GM23338 (cell line): ENCODE measurements at regions not wholly inside any gene's neighbourhood (a gene's known extent, or its start where the extent isn't known, plus 50 kb on each side); places are given as distances from the start of the nearest gene placed in this dataset.

Experiments
- ATAC-seq: fragments of 200-7000 bp; cut with Tn5 transposase; 3 replicates; pipeline ENCODE4 v1.9.1; 2020
- DNase-seq: peaks from one replicate; pipeline ENCODE4 v3.0.0-alpha.2; 2015; ENCODE audit warnings: low spot score
- H2AFZ ChIP-seq: fragments of 200-600 bp; sonication (generic); 2 replicates; pipeline ENCODE4 v1.8.0; 2016; ENCODE audit warnings: antibody characterized with exemption, mild to moderate bottlenecking, moderate library complexity
- H3F3A ChIP-seq: fragments of 200-600 bp; sonication (generic); replicated peaks from 2 replicates; pipeline ENCODE4 v1.8.0; 2017; ENCODE audit warnings: antibody characterized with exemption, mixed run types, low read depth
- H3K27ac ChIP-seq: fragments of 200-600 bp; sonication (generic); 2 replicates; pipeline ENCODE4 v1.6.1; 2016; ENCODE audit warnings: low read depth
- H3K27me3 ChIP-seq: fragments of 200-600 bp; sonication (generic); 2 replicates; pipeline ENCODE4 v1.8.0; 2016; ENCODE audit warnings: mild to moderate bottlenecking, mixed run types, moderate library complexity; ENCODE audit not compliant: insufficient read depth
- H3K36me3 ChIP-seq: fragments of 200-600 bp; sonication (generic); 2 replicates; pipeline ENCODE4 v1.8.0; 2016; ENCODE audit warnings: mild to moderate bottlenecking; ENCODE audit not compliant: insufficient read depth
- H3K4me1 ChIP-seq: fragments of 200-600 bp; sonication (generic); 2 replicates; pipeline ENCODE4 v1.8.0; 2016; ENCODE audit warnings: mild to moderate bottlenecking, moderate library complexity; ENCODE audit not compliant: insufficient read depth
- H3K4me2 ChIP-seq: fragments of 200-600 bp; sonication (generic); 2 replicates; pipeline ENCODE4 v1.7.1; 2017; ENCODE audit warnings: mixed run types
- H3K4me3 ChIP-seq: fragments of 200-600 bp; sonication (generic); 2 replicates; pipeline ENCODE4 v1.6.1; 2016; ENCODE audit warnings: mixed run types
- H3K79me2 ChIP-seq: fragments of 200-600 bp; sonication (generic); replicated peaks from 2 replicates; pipeline ENCODE4 v1.8.0; 2017; ENCODE audit warnings: mild to moderate bottlenecking; ENCODE audit not compliant: insufficient read depth
- H3K9me2 ChIP-seq: fragments of 200-600 bp; sonication (generic); 2 replicates; pipeline ENCODE4 v1.8.0; 2017; ENCODE audit not compliant: insufficient read depth
- H4K20me1 ChIP-seq: fragments of 200-600 bp; sonication (generic); replicated peaks from 2 replicates; pipeline ENCODE4 v1.8.0; 2017; ENCODE audit warnings: mild to moderate bottlenecking; ENCODE audit not compliant: insufficient read depth
- H3K27ac Mint-ChIP-seq: 2 replicates; pipeline ENCODE4 v1.8.0; 2020; ENCODE audit warnings: inconsistent platforms, mild to moderate bottlenecking, moderate library complexity, mixed read lengths
- H3K27me3 Mint-ChIP-seq: 3 replicates; pipeline ENCODE4 v1.8.0; 2022; ENCODE audit warnings: low read depth, mild to moderate bottlenecking, moderate library complexity, mixed read lengths, inconsistent platforms; ENCODE audit not compliant: insufficient read depth, poor library complexity
- H3K36me3 Mint-ChIP-seq: 3 replicates; pipeline ENCODE4 v1.8.0; 2021; ENCODE audit warnings: low read depth, mild to moderate bottlenecking, inconsistent platforms, moderate library complexity, mixed read lengths
- H3K4me1 Mint-ChIP-seq: 3 replicates; pipeline ENCODE4 v1.8.0; 2020; ENCODE audit warnings: mild to moderate bottlenecking, inconsistent platforms, mixed read lengths
- H3K4me3 Mint-ChIP-seq: 3 replicates; pipeline ENCODE4 v1.8.0; 2021; ENCODE audit warnings: moderate library complexity, mild to moderate bottlenecking, inconsistent platforms, mixed read lengths
- H3K9me3 Mint-ChIP-seq: 3 replicates; pipeline ENCODE4 v1.8.0; 2020; ENCODE audit warnings: moderate library complexity, mild to moderate bottlenecking, inconsistent platforms, mixed read lengths
- CREB1 ChIP-seq: fragments of 250-450 bp; sonication (Bioruptor Pico); IDR thresholded peaks from 2 replicates; pipeline ENCODE4 v1.5.0; 2020; ENCODE audit warnings: low read depth, mild to moderate bottlenecking, moderate library complexity
- JUNB ChIP-seq: IDR thresholded peaks from one replicate; pipeline ENCODE4 v1.6.1; 2016; ENCODE audit warnings: antibody characterized with exemption; ENCODE audit not compliant: unreplicated experiment
- NANOG ChIP-seq: IDR thresholded peaks from 2 replicates; pipeline ENCODE4 v1.6.1; 2016; ENCODE audit warnings: antibody characterized with exemption, borderline replicate concordance
- POLR2AphosphoS5 ChIP-seq: IDR thresholded peaks from 2 replicates; pipeline ENCODE4 v1.6.1; 2016; ENCODE audit warnings: antibody characterized with exemption, low read depth
- REST ChIP-seq: IDR thresholded peaks from one replicate; pipeline ENCODE4 v1.6.1; 2018; ENCODE audit warnings: antibody characterized with exemption; ENCODE audit not compliant: unreplicated experiment
- STAT1 ChIP-seq: IDR thresholded peaks from one replicate; pipeline ENCODE4 v1.6.1; 2016; ENCODE audit warnings: antibody characterized with exemption; ENCODE audit not compliant: unreplicated experiment
- ZNF114 ChIP-seq: fragments of 250-450 bp; sonication (Bioruptor Pico); IDR thresholded peaks from 2 replicates; pipeline ENCODE4 v1.5.0; 2020; ENCODE audit warnings: mild to moderate bottlenecking, moderate library complexity
- ZNF331 ChIP-seq: fragments of 250-450 bp; sonication (Bioruptor Pico); IDR thresholded peaks from 2 replicates; pipeline ENCODE4 v1.5.0; 2020; ENCODE audit warnings: low read depth, mild to moderate bottlenecking, moderate library complexity
- ZNF462 ChIP-seq: fragments of 250-450 bp; sonication (Bioruptor Pico); IDR thresholded peaks from 2 replicates; pipeline ENCODE4 v1.5.0; 2020; ENCODE audit warnings: mild to moderate bottlenecking, moderate library complexity
- TF ChIP-seq, protein P1 (sequence below): IDR thresholded peaks from 2 replicates; pipeline ENCODE4 v1.6.1; 2016; ENCODE audit warnings: antibody characterized with exemption

GRCh38 chr2:62291052-62291451, 95.1 kb downstream of the B3GNT2 start:
- ATAC-seq: no peak
- no peaks in the 10 kb centered on the region for H3K79me2 ChIP-seq
- H3K9me2 ChIP-seq: no peaks in the 10 kb centered on the region
- Mint-ChIP-seq H3K27ac (no peak overlapping the region), H3K9me3 (peaks cover 10% of the 10 kb centered on the region), H3K27me3 (peaks cover 4% of the 10 kb centered on the region), H3K4me3 (no peak overlapping the region), H3K36me3 (peaks cover 7% of the 10 kb centered on the region), H3K4me1 (peaks cover 7% of the 10 kb centered on the region; the same call in 2 of the 3 replicates)
- no peak for DNase-seq
- no peak overlapping the region for H3K4me2 ChIP-seq
- no peaks in the 10 kb centered on the region for H3F3A ChIP-seq
- H2AFZ ChIP-seq: no peak overlapping the region
- peaks cover 4% of the 10 kb centered on the region; the same call in 1 of the 2 replicates for H3K4me1 ChIP-seq
- no peaks in the 10 kb centered on the region for H3K36me3 ChIP-seq
- H3K27me3 ChIP-seq: no peaks in the 10 kb centered on the region
- no peak overlapping the region for H3K27ac ChIP-seq
- H4K20me1 ChIP-seq: no peaks in the 10 kb centered on the region
- TF ChIP-seq, protein P1, sequence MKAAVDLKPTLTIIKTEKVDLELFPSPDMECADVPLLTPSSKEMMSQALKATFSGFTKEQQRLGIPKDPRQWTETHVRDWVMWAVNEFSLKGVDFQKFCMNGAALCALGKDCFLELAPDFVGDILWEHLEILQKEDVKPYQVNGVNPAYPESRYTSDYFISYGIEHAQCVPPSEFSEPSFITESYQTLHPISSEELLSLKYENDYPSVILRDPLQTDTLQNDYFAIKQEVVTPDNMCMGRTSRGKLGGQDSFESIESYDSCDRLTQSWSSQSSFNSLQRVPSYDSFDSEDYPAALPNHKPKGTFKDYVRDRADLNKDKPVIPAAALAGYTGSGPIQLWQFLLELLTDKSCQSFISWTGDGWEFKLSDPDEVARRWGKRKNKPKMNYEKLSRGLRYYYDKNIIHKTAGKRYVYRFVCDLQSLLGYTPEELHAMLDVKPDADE: no peak
- TF ChIP-seq STAT1 (no peak), ZNF331 (no peak), JUNB (no peak), ZNF114 (CRISPR knock-in tag) (no peak), CREB1 (no peak), REST (no peak), POLR2AphosphoS5 (no peak), ZNF462 (no peak), NANOG (no peak)
- H3K4me3 ChIP-seq: no peak overlapping the region
